ENCODE measurements at regions not wholly inside any gene's neighbourhood (a gene's known extent, or its start where the extent isn't known, plus 50 kb on each side); places are given as distances from the start of the nearest gene placed in this dataset.

- TF ChIP-seq, protein P1, sequence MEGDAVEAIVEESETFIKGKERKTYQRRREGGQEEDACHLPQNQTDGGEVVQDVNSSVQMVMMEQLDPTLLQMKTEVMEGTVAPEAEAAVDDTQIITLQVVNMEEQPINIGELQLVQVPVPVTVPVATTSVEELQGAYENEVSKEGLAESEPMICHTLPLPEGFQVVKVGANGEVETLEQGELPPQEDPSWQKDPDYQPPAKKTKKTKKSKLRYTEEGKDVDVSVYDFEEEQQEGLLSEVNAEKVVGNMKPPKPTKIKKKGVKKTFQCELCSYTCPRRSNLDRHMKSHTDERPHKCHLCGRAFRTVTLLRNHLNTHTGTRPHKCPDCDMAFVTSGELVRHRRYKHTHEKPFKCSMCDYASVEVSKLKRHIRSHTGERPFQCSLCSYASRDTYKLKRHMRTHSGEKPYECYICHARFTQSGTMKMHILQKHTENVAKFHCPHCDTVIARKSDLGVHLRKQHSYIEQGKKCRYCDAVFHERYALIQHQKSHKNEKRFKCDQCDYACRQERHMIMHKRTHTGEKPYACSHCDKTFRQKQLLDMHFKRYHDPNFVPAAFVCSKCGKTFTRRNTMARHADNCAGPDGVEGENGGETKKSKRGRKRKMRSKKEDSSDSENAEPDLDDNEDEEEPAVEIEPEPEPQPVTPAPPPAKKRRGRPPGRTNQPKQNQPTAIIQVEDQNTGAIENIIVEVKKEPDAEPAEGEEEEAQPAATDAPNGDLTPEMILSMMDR (IDR thresholded peaks at IDR 0.05; ENCODE audit: extremely low read depth, insufficient read depth, missing control alignments): no peak
- in situ Hi-C loops (cut with MboI; ENCODE audit: low pct_unique_long_range_greater_than_20kb, low sequenced_read_pairs, unreplicated experiment): no loop called here
- no peak for DNase-seq (ENCODE audit: low spot score)
Measured at GRCh38 chr4:24688453-24688852, 104.1 kb upstream of the DHX15 start.

DNA sequence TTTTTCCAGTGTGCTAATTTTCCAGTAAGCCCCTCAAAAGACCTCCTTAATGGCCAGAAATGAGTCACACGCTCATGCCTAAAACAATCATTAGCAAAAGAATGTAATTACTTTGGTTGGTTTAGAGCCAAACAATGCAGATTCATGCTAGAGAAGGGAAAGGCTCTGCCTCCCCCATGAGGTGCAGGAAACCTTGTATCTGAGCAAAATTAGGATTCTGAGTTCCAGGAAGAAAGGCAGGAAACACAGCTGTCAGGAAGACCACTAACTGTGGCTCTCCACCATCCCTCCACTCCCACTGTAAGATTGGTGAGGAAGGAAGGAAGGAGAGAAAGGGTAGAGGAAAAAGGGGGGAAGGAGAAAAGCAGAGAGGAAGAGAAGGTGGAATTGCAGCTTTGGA is 104.9 kb upstream of the DHX15 start:
- TF ChIP-seq, protein P1 (IDR thresholded peaks at IDR 0.05; ENCODE audit: extremely low read depth, insufficient read depth, missing control alignments): no peak
- in situ Hi-C loops (cut with MboI; ENCODE audit: low pct_unique_long_range_greater_than_20kb, low sequenced_read_pairs, unreplicated experiment): no loop called here
- DNase-seq (ENCODE audit: low spot score): no peak

DNA sequence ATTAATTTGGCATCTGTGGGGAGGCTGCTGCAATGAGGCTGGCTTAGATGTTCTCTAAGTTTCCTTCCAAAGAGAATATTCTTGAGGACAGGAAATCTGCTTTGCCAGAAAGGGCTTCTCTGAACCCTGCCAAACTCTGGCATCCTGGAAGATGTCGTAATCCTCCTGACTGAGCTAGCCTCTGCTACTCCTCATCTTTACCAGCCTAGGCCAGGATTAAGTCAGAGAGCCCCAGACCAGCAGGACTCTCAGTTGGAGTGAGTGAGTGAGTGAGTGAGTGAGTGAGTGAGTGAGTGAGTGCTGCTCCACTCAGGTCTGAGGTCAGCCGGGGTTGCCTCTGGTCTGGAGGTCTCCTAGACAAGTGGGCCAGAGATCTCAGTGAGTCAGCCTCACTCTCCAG is 104.9 kb upstream of the SOD3 start:
- in situ Hi-C loops (cut with MboI; ENCODE audit: low pct_unique_long_range_greater_than_20kb, low sequenced_read_pairs, unreplicated experiment): no loop called here
- no peak for DNase-seq (ENCODE audit: low spot score)
- TF ChIP-seq, protein P1 (IDR thresholded peaks at IDR 0.05; ENCODE audit: extremely low read depth, insufficient read depth, missing control alignments): no peak

GRCh38 chr4:24693636-24694035 is 101.7 kb upstream of the SOD3 start:
- DNase-seq (ENCODE audit: low spot score): no peak
- TF ChIP-seq, protein P1 (IDR thresholded peaks at IDR 0.05; ENCODE audit: extremely low read depth, insufficient read depth, missing control alignments): no peak
- in situ Hi-C loops (cut with MboI; ENCODE audit: low pct_unique_long_range_greater_than_20kb, low sequenced_read_pairs, unreplicated experiment): no loop called here

DNA sequence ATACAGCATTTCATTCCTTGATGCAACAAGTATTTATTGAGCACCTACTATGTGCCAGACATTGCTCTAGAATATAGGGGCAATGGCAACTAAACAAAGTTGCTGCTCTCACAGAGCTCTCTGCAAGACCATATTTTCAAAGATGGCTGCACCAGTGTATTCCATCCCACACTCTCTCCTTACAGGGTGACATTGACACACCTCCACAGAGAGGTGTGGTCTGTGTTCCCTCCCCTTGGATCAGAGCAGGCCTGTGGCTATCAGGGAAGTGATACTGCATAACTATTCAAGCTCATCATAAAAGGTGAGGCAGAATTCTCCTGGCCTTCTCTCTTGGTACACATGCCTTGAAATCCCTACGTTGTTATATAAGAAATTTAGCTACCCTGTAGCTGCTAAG is 95.3 kb upstream of the SOD3 start:
- TF ChIP-seq, protein P1 (IDR thresholded peaks at IDR 0.05; ENCODE audit: extremely low read depth, insufficient read depth, missing control alignments): no peak
- no peak for DNase-seq (ENCODE audit: low spot score)
- in situ Hi-C loops (cut with MboI; ENCODE audit: low pct_unique_long_range_greater_than_20kb, low sequenced_read_pairs, unreplicated experiment): no loop called here

- in situ Hi-C loops (cut with MboI; ENCODE audit: low pct_unique_long_range_greater_than_20kb, low sequenced_read_pairs, unreplicated experiment): no loop called here
- no peak for DNase-seq (ENCODE audit: low spot score)
- TF ChIP-seq, protein P1 (IDR thresholded peaks at IDR 0.05; ENCODE audit: extremely low read depth, insufficient read depth, missing control alignments): no peak
Measured at GRCh38 chr4:24701683-24702082, 93.7 kb upstream of the SOD3 start.

DNA sequence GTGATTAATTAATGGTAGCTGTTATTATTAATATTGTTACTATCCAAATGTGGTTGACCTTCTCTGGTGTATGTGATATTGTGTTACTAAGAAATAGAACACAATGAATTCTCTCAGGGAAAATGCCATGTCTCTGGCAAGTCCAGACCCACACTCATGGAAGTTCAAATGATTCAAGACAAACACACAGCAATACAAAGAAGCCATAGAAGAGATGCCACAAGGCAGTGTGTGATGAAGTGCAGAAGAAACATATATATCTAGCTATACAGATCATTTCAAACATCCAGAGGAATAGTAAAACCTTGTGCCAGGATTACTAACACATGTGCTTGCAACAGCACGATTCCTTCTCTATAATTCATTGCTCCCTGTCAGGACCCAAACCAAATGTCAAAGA is 93.1 kb upstream of the SOD3 start:
- TF ChIP-seq, protein P1 (IDR thresholded peaks at IDR 0.05; ENCODE audit: extremely low read depth, insufficient read depth, missing control alignments): no peak
- in situ Hi-C loops (cut with MboI; ENCODE audit: low pct_unique_long_range_greater_than_20kb, low sequenced_read_pairs, unreplicated experiment): no loop called here

More for the DNA sequence above, 93.1 kb upstream of the SOD3 start:
- DNase-seq (ENCODE audit: low spot score): no peak
